ENCODE measurements at regions not wholly inside any gene's neighbourhood (a gene's known extent, or its start where the extent isn't known, plus 50 kb on each side); places are given as distances from the start of the nearest gene placed in this dataset.
A peak's percentile ranks its signal among the peaks of the same experiment; 100 is the strongest.

DNA sequence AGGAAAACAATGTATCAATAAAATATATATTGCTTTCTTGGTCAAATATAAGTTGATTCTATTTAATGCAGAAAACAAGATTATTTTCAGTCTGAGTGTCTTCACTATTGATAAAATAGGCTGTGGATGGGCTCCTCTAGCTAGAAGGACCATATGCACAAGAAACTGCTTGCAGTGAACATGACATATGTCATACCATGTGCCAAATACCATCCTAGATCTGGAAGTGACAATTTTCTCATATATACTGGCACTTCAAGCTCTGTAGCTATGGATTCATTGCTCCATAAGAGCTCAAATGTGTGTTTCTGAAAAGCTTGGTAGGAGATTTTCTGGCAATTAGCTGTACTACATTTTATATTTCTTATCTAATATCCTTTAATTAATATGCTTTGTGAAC is 95.6 kb upstream of the CDH6 start:
- no peak for DNase-seq (ENCODE audit: low read depth)

- DNase-seq (ENCODE audit: low read depth): peak; percentile 45
Observed at GRCh38 chr5:31096238-31096865, 97.1 kb upstream of the CDH6 start.

DNA sequence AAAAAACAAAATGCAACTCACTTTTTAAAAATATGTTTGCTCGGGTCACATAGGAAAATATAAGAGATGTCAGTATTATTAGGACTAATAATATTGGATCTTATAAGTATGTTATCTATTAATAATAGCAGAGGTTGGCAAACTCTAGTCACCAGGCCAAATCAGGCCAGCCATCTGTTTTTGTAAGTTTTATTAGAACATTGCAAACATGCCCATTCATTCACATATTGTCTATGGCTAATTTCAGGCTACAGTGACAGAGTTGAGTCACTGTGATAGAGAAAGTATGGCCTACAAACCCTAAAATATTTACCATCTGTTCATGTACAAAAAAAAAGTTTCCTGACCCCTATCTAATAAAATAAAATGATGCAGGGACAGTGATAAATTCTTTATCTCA is 97.7 kb upstream of the CDH6 start:
- DNase-seq (ENCODE audit: low read depth): no peak

- no peak for DNase-seq (ENCODE audit: low read depth)
Observed at GRCh38 chr5:31091501-31091900, 102.0 kb upstream of the CDH6 start.

DNA sequence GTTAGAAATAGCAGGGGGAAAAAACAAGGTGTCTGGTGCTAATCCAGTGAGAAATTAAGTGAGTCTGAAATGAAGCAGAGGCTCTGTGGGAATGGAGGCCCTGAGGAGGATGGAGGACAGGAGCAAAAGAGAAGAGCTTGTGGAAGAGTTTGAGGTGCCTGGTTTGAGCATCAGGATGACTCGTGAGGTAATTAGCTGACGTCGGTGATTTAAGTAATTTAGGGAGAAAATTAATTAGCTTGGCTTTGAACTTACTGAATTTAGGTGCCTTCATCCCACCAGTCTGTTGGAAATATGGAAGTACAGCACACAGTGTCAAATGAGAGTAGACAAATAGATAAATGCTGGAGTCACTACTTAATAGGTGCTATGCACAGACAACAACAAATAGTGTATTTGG is 103.0 kb upstream of the CDH6 start:
- DNase-seq (ENCODE audit: low read depth): no peak

- no peak for DNase-seq (ENCODE audit: low read depth)
Observed at GRCh38 chr5:31086839-31087415, 106.6 kb upstream of the CDH6 start.

GRCh38 chr5:31084871-31085270 is 108.6 kb upstream of the CDH6 start:
- no peak for DNase-seq (ENCODE audit: low read depth)

DNA sequence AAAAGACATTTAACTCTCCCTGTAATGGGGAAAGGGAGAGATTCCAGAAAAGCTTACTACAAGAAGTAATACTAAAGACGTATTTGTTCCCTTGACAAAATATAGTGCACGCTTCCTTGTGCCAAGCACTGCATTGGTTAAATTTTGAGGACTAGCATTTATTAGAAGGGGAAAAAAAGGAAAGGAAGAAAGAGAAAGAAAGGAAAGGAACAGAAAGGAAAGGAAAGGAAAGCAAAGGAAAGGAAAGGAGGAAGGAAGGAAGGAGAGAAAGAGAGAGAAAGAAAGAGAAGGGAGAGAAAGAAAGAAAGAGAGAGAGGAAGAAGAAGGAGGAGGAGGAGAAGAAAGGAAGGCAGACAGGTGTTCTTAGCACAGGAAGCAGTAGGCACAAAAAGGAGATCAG is 110.1 kb upstream of the CDH6 start:
- no peak for DNase-seq (ENCODE audit: low read depth)

DNA sequence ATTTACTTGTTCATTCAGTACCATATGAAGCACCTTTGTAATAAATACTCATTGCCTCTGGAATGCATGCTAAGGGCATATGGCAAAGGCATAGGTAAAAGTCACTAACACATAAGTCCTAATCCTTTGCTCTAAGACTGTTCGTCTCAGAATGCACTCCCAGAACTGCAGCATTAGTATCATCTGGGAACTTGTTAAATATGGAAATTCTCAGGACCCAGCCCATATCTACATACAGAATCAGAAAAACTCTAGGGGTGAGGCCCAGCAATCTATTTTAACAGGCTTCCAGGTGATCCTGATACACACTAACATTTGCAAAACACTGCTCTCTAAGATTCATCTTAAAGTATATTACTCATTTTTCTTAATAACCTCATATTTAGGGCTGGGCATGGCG is 113.8 kb upstream of the CDH6 start:
- DNase-seq (ENCODE audit: low read depth): no peak

GRCh38 chr5:31078956-31079355 is 114.5 kb upstream of the CDH6 start:
- no peak for DNase-seq (ENCODE audit: low read depth)

GRCh38 chr5:31075981-31076380 is 117.5 kb upstream of the CDH6 start:
- DNase-seq (ENCODE audit: low read depth): no peak

- no peak for DNase-seq (ENCODE audit: low read depth)
Observed at GRCh38 chr5:31068287-31068686, 125.2 kb upstream of the CDH6 start.

DNA sequence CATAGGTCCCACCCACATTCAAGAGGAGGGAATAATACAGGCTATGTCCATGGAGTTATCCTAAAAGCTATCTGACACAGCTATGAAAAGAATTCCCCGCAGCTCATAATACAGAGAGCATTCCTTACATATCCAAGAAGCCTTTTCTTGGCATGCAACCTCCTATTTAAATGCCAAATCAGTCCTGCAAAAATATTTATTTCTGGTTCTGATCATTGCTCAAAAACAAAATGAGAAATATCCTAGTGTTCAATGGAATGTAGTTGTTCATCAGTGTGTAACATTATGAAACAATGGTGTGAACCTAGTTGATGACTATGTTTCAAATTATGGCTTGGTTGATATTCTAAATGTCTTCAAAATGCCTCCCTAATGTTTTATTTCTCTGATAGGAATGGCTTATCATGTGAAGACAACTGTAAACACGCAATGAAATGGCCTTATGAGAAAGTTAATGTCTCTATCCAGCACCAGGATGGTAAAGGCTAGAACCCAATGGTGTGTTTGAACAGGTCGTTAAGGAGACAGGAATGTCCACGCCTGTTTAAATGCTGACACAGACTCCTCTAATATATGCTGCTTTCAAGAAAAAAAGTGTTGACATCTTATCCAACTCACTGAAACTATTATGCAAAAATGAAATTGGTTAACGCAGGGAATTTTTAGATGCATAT is 126.7 kb upstream of the CDH6 start:
- peak; percentile 64 for DNase-seq (ENCODE audit: low read depth)

DNA sequence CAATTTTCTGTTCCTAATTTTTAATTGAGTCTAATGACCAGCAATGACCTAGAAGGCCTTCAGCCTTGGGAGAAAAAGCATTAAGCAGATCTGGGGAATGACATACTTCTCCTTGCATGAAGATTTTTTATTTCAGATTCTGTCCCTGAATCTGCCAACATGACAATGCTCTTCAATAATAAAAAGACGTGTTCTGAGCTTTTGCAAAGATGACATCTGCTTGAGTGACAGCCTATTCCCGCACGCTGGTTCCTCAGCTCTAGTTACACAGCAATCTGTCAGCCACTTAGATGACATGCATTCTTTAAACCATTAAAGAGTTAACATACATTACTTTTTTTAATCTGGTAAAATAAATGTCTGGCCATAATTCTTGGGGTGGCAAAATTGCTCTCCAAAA is 129.3 kb upstream of the CDH6 start:
- DNase-seq (ENCODE audit: low read depth): no peak

- DNase-seq (ENCODE audit: low read depth): no peak
Observed at GRCh38 chr5:31062902-31063580, 130.4 kb upstream of the CDH6 start.

DNA sequence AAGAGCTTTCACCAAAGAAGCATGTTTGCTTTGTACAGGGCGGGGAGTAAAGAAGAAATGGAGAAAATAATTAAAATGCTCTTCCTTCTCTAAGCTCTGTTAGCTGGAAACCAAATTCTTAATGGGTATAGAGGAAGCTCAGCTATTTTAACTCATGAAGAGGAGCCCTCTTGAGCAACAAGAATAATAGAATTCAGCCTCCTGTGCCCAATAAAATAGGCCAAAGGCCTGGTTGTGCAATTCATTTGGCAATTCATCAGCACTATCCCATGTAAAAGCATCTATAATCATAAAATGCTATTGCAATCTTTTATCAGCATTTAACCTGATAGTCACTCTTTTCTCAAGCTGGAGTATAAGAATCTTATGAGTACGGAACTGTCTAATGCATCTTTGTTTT is 133.6 kb upstream of the CDH6 start:
- no peak for DNase-seq (ENCODE audit: low read depth)

- no peak for DNase-seq (ENCODE audit: low read depth)
Observed at GRCh38 chr5:31054453-31054852, 139.0 kb upstream of the CDH6 start.

GRCh38 chr5:31052937-31053658 is 140.4 kb upstream of the CDH6 start:
- DNase-seq (ENCODE audit: low read depth): no peak

DNA sequence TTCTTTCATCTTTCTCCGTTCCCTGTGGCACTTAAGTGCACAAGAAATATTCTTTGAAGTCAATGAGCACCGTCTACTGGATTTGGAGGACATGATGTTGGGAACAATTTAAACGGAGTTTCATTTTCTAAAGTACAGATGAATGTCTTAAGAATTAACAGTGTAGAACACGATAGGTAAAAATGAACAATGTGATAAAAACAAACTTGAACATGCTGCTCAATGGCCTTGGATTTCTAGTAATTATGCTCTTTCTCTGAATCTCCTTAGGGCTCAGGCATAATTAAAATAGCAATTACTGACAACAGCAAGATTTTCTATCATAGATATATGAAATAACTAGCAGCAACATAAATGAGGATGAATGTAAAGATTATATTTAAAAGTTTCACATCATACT is 142.2 kb upstream of the CDH6 start:
- DNase-seq (ENCODE audit: low read depth): no peak

GRCh38 chr5:31049936-31050704 is 143.4 kb upstream of the CDH6 start:
- no peak for DNase-seq (ENCODE audit: low read depth)

DNA sequence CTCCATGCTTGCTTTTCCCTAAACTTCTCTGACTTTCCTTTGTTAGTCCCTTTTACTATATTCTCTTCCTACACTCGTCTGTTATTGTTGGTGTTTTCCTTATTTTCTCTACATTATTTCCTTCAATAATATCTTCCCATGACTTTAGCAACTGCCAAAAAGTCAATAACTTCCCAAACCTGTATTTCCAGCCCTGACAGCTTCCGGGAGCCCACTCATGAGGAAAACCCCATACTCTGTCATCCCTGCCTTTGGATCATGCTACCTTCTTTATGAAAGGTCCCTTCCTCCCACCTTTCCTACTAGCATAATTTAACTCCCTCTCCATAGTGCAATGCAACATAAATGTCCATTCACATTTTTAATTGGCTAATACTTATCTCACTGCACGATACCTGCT is 144.0 kb upstream of the CDH6 start:
- no peak for DNase-seq (ENCODE audit: low read depth)
